ENCODE measurements at regions not wholly inside any gene's neighbourhood (a gene's known extent, or its start where the extent isn't known, plus 50 kb on each side); places are given as distances from the start of the nearest gene placed in this dataset.

- no peak overlapping the region for H3K27ac ChIP-seq
- TF ChIP-seq, protein P1, sequence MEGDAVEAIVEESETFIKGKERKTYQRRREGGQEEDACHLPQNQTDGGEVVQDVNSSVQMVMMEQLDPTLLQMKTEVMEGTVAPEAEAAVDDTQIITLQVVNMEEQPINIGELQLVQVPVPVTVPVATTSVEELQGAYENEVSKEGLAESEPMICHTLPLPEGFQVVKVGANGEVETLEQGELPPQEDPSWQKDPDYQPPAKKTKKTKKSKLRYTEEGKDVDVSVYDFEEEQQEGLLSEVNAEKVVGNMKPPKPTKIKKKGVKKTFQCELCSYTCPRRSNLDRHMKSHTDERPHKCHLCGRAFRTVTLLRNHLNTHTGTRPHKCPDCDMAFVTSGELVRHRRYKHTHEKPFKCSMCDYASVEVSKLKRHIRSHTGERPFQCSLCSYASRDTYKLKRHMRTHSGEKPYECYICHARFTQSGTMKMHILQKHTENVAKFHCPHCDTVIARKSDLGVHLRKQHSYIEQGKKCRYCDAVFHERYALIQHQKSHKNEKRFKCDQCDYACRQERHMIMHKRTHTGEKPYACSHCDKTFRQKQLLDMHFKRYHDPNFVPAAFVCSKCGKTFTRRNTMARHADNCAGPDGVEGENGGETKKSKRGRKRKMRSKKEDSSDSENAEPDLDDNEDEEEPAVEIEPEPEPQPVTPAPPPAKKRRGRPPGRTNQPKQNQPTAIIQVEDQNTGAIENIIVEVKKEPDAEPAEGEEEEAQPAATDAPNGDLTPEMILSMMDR (IDR thresholded peaks at IDR 0.05): no peak
- no peaks in the 10 kb centered on the region for H3K4me1 ChIP-seq
- H3K4me2 ChIP-seq (ENCODE audit: low read length): no peak overlapping the region
- no peaks in the 10 kb centered on the region for H3K27me3 ChIP-seq (ENCODE audit: control insufficient read depth, insufficient read depth, low read length)
- no peak overlapping the region for H3K9ac ChIP-seq
- no peak overlapping the region for H3K4me3 ChIP-seq (ENCODE audit: low read depth, low read length)
- no peaks in the 10 kb centered on the region for H3K79me2 ChIP-seq
- H2AFZ ChIP-seq: no peak overlapping the region
- H3K9me3 ChIP-seq (ENCODE audit: control insufficient read depth, low read length): no peaks in the 10 kb centered on the region
- no peaks in the 10 kb centered on the region for H3K36me3 ChIP-seq (ENCODE audit: control insufficient read depth, insufficient read depth, low read length)
Measured at GRCh38 chr2:14735696-14736095, 103.2 kb downstream of the LRATD1 start.

GRCh38 chr2:14737201-14737600 is 104.7 kb downstream of the LRATD1 start:
- no peaks in the 10 kb centered on the region for H3K9me3 ChIP-seq (ENCODE audit: control insufficient read depth, low read length)
- H3K4me3 ChIP-seq (ENCODE audit: low read depth, low read length): no peak overlapping the region
- no peaks in the 10 kb centered on the region for H3K27me3 ChIP-seq (ENCODE audit: control insufficient read depth, insufficient read depth, low read length)
- H3K79me2 ChIP-seq: no peaks in the 10 kb centered on the region
- H3K4me2 ChIP-seq (ENCODE audit: low read length): no peak overlapping the region
- no peak overlapping the region for H3K9ac ChIP-seq
- no peak overlapping the region for H3K27ac ChIP-seq
- H3K4me1 ChIP-seq: no peaks in the 10 kb centered on the region
- TF ChIP-seq, protein P1 (IDR thresholded peaks at IDR 0.05): no peak
- no peak overlapping the region for H2AFZ ChIP-seq
- H3K36me3 ChIP-seq (ENCODE audit: control insufficient read depth, insufficient read depth, low read length): no peaks in the 10 kb centered on the region

- H3K79me2 ChIP-seq: no peaks in the 10 kb centered on the region
- H2AFZ ChIP-seq: no peak overlapping the region
- H3K4me2 ChIP-seq (ENCODE audit: low read length): no peak overlapping the region
- H3K27ac ChIP-seq: no peak overlapping the region
- H3K4me1 ChIP-seq: no peaks in the 10 kb centered on the region
- no peaks in the 10 kb centered on the region for H3K27me3 ChIP-seq (ENCODE audit: control insufficient read depth, insufficient read depth, low read length)
- no peaks in the 10 kb centered on the region for H3K9me3 ChIP-seq (ENCODE audit: control insufficient read depth, low read length)
- TF ChIP-seq, protein P1 (IDR thresholded peaks at IDR 0.05): no peak
- no peaks in the 10 kb centered on the region for H3K36me3 ChIP-seq (ENCODE audit: control insufficient read depth, insufficient read depth, low read length)
- H3K9ac ChIP-seq: no peak overlapping the region
- no peak overlapping the region for H3K4me3 ChIP-seq (ENCODE audit: low read depth, low read length)
Measured at GRCh38 chr2:14743861-14744260, 111.3 kb downstream of the LRATD1 start.

GRCh38 chr2:14745288-14746076 is 113.0 kb downstream of the LRATD1 start:
- H3K27me3 ChIP-seq (ENCODE audit: control insufficient read depth, insufficient read depth, low read length): no peaks in the 10 kb centered on the region
- H3K4me3 ChIP-seq (ENCODE audit: low read depth, low read length): no peak overlapping the region
- no peak overlapping the region for H3K4me2 ChIP-seq (ENCODE audit: low read length)
- H3K79me2 ChIP-seq: no peaks in the 10 kb centered on the region
- H3K9ac ChIP-seq: no peak overlapping the region
- H3K27ac ChIP-seq: no peak overlapping the region
- H3K4me1 ChIP-seq: no peaks in the 10 kb centered on the region
- H3K36me3 ChIP-seq (ENCODE audit: control insufficient read depth, insufficient read depth, low read length): no peaks in the 10 kb centered on the region
- H2AFZ ChIP-seq: no peak overlapping the region
- no peaks in the 10 kb centered on the region for H3K9me3 ChIP-seq (ENCODE audit: control insufficient read depth, low read length)
- TF ChIP-seq, protein P1 (IDR thresholded peaks at IDR 0.05): no peak

DNA sequence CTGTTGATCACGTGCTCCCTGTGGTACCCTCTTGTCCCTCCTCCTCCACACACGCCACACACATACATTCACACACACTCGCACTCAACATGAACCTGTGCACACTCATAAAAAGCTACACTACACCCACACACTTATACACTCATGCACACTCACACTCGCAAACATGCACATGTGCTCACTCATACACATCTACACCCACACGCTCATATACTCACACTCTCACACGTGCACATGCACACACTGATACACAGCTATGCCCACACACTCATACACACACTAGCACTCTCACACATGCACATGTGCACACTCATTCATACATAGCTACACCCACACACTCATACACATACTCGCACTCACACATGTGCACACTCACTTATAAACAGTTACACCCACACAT is 113.6 kb downstream of the LRATD1 start:
- no peaks in the 10 kb centered on the region for H3K9me3 ChIP-seq (ENCODE audit: control insufficient read depth, low read length)
- TF ChIP-seq, protein P1 (IDR thresholded peaks at IDR 0.05): no peak
- H3K27me3 ChIP-seq (ENCODE audit: control insufficient read depth, insufficient read depth, low read length): no peaks in the 10 kb centered on the region
- no peaks in the 10 kb centered on the region for H3K36me3 ChIP-seq (ENCODE audit: control insufficient read depth, insufficient read depth, low read length)
- no peak overlapping the region for H2AFZ ChIP-seq
- H3K4me3 ChIP-seq (ENCODE audit: low read depth, low read length): no peak overlapping the region
- H3K4me2 ChIP-seq (ENCODE audit: low read length): no peak overlapping the region
- no peaks in the 10 kb centered on the region for H3K79me2 ChIP-seq
- H3K9ac ChIP-seq: no peak overlapping the region
- no peak overlapping the region for H3K27ac ChIP-seq
- no peaks in the 10 kb centered on the region for H3K4me1 ChIP-seq

Measured in parathyroid adenoma (tissue), 2 donors.